SU-DHL-6 (cell line): ENCODE measurements at regions not wholly inside any gene's neighbourhood (a gene's known extent, or its start where the extent isn't known, plus 50 kb on each side); places are given as distances from the start of the nearest gene placed in this dataset.

Experiments
- H2AFZ ChIP-seq: fragments of 200-600 bp; sonication (generic); 2 replicates; pipeline ENCODE4 v1.6.1; 2014; ENCODE audit warnings: low read depth, mild to moderate bottlenecking, moderate library complexity, mixed read lengths, antibody characterized with exemption, low read length; ENCODE audit not compliant: severe bottlenecking
- H3F3A ChIP-seq: fragments of 200-600 bp; shearing (Covaris generic); 2 replicates; pipeline ENCODE4 v1.6.0; 2016; ENCODE audit warnings: antibody characterized with exemption, mild to moderate bottlenecking; ENCODE audit not compliant: insufficient read depth
- H3K27ac ChIP-seq: fragments of 200-600 bp; sonication (generic); 2 replicates; pipeline ENCODE4 v1.5.1; 2016; ENCODE audit warnings: low read depth, mild to moderate bottlenecking, low read length, moderate library complexity, mixed read lengths
- H3K27me3 ChIP-seq: fragments of 200-600 bp; sonication (generic), shearing (Covaris generic); 2 replicates; pipeline ENCODE4 v1.6.0; 2014; ENCODE audit warnings: mild to moderate bottlenecking, low read length
- H3K36me3 ChIP-seq: fragments of 200-600 bp; sonication (generic); 2 replicates; pipeline ENCODE4 v1.6.1; 2014; ENCODE audit warnings: mild to moderate bottlenecking, low read length, mixed read lengths
- H3K4me2 ChIP-seq: fragments of 300-600, 200-600 bp; shearing (Covaris generic), sonication (generic); 2 replicates; pipeline ENCODE4 v1.6.0; 2014; ENCODE audit warnings: low read length, low read depth, mild to moderate bottlenecking; ENCODE audit not compliant: poor library complexity, severe bottlenecking
- H3K4me3 ChIP-seq: fragments of 200-600 bp; sonication (generic); 2 replicates; pipeline ENCODE4 v1.5.1; 2014; ENCODE audit warnings: antibody characterized with exemption, low read length, mild to moderate bottlenecking, mixed read lengths; ENCODE audit not compliant: insufficient read depth, poor library complexity, severe bottlenecking
- H3K79me2 ChIP-seq: fragments of 200-600 bp; sonication (generic); 2 replicates; pipeline ENCODE4 v1.6.1; 2014; ENCODE audit warnings: mild to moderate bottlenecking, low read length, moderate library complexity; ENCODE audit not compliant: insufficient read depth
- H3K9ac ChIP-seq: fragments of 200-600 bp; sonication (generic); 2 replicates; pipeline ENCODE4 v1.7.0; 2014; ENCODE audit warnings: mild to moderate bottlenecking, low read length
- H3K9me2 ChIP-seq: fragments of 200-600 bp; sonication (generic); replicated peaks from 2 replicates; pipeline ENCODE4 v1.6.1; 2014; ENCODE audit warnings: low read length; ENCODE audit not compliant: insufficient read depth
- H3K9me3 ChIP-seq: fragments of 200-600 bp; sonication (generic); 2 replicates; pipeline ENCODE4 v1.6.1; 2014; ENCODE audit warnings: low read length, mixed read lengths; ENCODE audit not compliant: insufficient read depth
- H4K20me1 ChIP-seq: fragments of 200-600 bp; sonication (generic); 2 replicates; pipeline ENCODE4 v1.6.1; 2014; ENCODE audit warnings: low read depth, mild to moderate bottlenecking, antibody characterized with exemption, low read length, moderate library complexity, mixed read lengths
- CTCF ChIP-seq: fragments of 200-600 bp; sonication (generic); IDR thresholded peaks from one replicate; pipeline ENCODE4 v1.5.1; 2017; ENCODE audit warnings: antibody characterized with exemption, mild to moderate bottlenecking, low read length, moderate library complexity; ENCODE audit not compliant: insufficient read depth, poor library complexity, severe bottlenecking
- EZH2phosphoT487 ChIP-seq: fragments of 200-600 bp; sonication (generic), shearing (Covaris generic); conservative IDR thresholded peaks from 2 replicates; pipeline ENCODE4 v1.6.1; 2018; ENCODE audit warnings: mild to moderate bottlenecking, antibody characterized with exemption, low read length, moderate library complexity, mixed read lengths

DNA sequence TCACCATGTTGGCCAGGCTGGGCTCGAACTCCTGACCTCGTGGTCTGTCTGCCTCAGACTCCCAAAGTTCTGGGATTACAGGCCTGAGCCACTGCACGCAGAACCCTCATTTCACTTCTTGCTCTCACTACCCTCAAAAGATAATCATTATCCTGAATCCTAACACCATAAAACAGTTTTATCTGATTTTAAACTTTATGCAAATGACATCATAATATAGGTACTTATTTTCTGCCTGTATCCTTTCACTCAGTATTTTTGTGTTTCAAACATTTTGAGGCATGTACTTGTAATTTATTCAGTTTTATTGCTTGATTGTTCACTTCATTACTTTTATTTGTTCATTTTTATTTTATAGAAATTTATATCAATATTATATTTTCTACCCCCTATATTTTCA is 719.2 kb upstream of the ARRDC3 start:
- Histone ChIP-seq H3K4me2 (no peak overlapping the region), H3F3A (no peaks in the 10 kb centered on the region), H3K27ac (no peak overlapping the region), H4K20me1 (no peaks in the 10 kb centered on the region), H3K27me3 (no peaks in the 10 kb centered on the region), H3K4me3 (no peak overlapping the region), H3K9me3 (no peaks in the 10 kb centered on the region), H3K9me2 (no peaks in the 10 kb centered on the region), H2AFZ (no peak overlapping the region), H3K79me2 (no peaks in the 10 kb centered on the region), H3K36me3 (no peaks in the 10 kb centered on the region), H3K9ac (no peak overlapping the region)
- TF ChIP-seq CTCF: no peak
- TF ChIP-seq EZH2phosphoT487: no peak

DNA sequence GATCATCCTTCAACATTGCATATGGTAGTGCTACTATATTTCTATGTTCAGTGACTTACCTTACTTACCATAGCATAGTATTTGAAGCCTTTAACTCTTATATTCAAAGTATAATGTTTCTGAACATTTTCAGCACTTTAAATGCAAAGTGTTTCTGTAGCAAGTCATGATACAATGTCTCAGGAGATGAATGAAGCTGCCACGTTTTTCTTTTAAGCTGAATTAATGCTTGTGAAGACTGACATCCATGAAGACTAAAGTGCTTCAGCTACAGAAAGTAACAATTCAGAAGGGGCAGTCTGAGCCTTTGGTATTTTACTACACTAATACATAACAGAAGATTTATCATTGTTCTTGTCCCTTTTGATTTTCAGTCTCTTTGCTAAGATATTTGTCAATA is 709.1 kb upstream of the ARRDC3 start:
- Histone ChIP-seq H3K4me2 (no peak overlapping the region), H3K79me2 (no peaks in the 10 kb centered on the region), H3K27me3 (no peaks in the 10 kb centered on the region), H3K4me3 (no peak overlapping the region), H4K20me1 (no peaks in the 10 kb centered on the region), H3K9me2 (no peaks in the 10 kb centered on the region), H3F3A (no peaks in the 10 kb centered on the region), H2AFZ (no peak overlapping the region), H3K36me3 (no peaks in the 10 kb centered on the region), H3K9me3 (no peaks in the 10 kb centered on the region), H3K27ac (no peak overlapping the region), H3K9ac (no peak overlapping the region)
- TF ChIP-seq EZH2phosphoT487 (no peak), CTCF (no peak)

- no peak overlapping the region for H3K4me3 ChIP-seq
- no peaks in the 10 kb centered on the region for H3F3A ChIP-seq
- H3K4me2 ChIP-seq: no peak overlapping the region
- H3K27ac ChIP-seq: no peak overlapping the region
- no peaks in the 10 kb centered on the region for H3K36me3 ChIP-seq
- H3K27me3 ChIP-seq: no peaks in the 10 kb centered on the region
- no peaks in the 10 kb centered on the region for H3K79me2 ChIP-seq
- H2AFZ ChIP-seq: no peak overlapping the region
- H3K9me2 ChIP-seq: no peaks in the 10 kb centered on the region
- TF ChIP-seq EZH2phosphoT487: no peak
- TF ChIP-seq CTCF: no peak
- H4K20me1 ChIP-seq: no peaks in the 10 kb centered on the region
- H3K9ac ChIP-seq: no peak overlapping the region
- no peaks in the 10 kb centered on the region for H3K9me3 ChIP-seq
These were observed 703.1 kb upstream of the ARRDC3 start for GRCh38 chr5:92086059-92086811.
